ENCODE measurements at regions not wholly inside any gene's neighbourhood (a gene's known extent, or its start where the extent isn't known, plus 50 kb on each side); places are given as distances from the start of the nearest gene placed in this dataset.

DNA sequence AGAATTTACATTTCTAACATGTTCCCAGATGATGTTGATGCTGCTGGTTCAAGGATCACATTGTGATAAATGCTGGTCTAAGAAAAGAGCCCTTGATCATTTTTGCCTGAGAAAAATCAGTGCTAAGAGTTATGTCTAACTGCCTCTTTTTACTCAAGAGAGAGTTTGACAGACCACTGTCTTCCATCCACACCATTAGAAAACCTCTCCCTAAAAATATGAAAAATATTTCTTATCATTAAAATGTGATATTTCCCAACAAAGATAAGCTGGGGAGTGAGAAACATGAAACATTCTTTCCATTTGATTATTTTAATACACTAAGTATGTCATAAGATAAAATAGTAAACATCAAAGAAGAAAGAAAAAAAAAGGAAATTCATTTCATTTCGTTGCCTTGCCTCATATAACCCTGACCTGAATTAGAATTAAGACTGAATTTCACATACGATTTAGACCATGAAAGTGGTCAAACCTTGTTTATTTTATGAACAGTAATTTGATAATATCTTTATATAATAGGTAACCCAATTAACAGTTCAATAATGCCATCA is 471.8 kb upstream of the ARHGEF26 start:
- TF ChIP-seq, protein P1, sequence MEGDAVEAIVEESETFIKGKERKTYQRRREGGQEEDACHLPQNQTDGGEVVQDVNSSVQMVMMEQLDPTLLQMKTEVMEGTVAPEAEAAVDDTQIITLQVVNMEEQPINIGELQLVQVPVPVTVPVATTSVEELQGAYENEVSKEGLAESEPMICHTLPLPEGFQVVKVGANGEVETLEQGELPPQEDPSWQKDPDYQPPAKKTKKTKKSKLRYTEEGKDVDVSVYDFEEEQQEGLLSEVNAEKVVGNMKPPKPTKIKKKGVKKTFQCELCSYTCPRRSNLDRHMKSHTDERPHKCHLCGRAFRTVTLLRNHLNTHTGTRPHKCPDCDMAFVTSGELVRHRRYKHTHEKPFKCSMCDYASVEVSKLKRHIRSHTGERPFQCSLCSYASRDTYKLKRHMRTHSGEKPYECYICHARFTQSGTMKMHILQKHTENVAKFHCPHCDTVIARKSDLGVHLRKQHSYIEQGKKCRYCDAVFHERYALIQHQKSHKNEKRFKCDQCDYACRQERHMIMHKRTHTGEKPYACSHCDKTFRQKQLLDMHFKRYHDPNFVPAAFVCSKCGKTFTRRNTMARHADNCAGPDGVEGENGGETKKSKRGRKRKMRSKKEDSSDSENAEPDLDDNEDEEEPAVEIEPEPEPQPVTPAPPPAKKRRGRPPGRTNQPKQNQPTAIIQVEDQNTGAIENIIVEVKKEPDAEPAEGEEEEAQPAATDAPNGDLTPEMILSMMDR (IDR thresholded peaks at IDR 0.05), result no peak
- TF ChIP-seq POLR2AphosphoS5 (IDR thresholded peaks at IDR 0.05; ENCODE audit: low read depth, low read length) (no peak), SIN3A (IDR thresholded peaks at IDR 0.05; ENCODE audit: borderline replicate concordance, insufficient read depth, low read depth, low read length) (no peak), TCF7L2 (IDR thresholded peaks at IDR 0.05; ENCODE audit: low read depth, low read length) (no peak)
- TF ChIP-seq, protein P2, sequence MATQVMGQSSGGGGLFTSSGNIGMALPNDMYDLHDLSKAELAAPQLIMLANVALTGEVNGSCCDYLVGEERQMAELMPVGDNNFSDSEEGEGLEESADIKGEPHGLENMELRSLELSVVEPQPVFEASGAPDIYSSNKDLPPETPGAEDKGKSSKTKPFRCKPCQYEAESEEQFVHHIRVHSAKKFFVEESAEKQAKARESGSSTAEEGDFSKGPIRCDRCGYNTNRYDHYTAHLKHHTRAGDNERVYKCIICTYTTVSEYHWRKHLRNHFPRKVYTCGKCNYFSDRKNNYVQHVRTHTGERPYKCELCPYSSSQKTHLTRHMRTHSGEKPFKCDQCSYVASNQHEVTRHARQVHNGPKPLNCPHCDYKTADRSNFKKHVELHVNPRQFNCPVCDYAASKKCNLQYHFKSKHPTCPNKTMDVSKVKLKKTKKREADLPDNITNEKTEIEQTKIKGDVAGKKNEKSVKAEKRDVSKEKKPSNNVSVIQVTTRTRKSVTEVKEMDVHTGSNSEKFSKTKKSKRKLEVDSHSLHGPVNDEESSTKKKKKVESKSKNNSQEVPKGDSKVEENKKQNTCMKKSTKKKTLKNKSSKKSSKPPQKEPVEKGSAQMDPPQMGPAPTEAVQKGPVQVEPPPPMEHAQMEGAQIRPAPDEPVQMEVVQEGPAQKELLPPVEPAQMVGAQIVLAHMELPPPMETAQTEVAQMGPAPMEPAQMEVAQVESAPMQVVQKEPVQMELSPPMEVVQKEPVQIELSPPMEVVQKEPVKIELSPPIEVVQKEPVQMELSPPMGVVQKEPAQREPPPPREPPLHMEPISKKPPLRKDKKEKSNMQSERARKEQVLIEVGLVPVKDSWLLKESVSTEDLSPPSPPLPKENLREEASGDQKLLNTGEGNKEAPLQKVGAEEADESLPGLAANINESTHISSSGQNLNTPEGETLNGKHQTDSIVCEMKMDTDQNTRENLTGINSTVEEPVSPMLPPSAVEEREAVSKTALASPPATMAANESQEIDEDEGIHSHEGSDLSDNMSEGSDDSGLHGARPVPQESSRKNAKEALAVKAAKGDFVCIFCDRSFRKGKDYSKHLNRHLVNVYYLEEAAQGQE (IDR thresholded peaks at IDR 0.05; ENCODE audit: insufficient read depth in 1 of 2, low read depth in 2 of 2, low read length in 1 of 2), result no peak

All from Panc1 (cell line).